ENCODE measurements at regions not wholly inside any gene's neighbourhood (a gene's known extent, or its start where the extent isn't known, plus 50 kb on each side); places are given as distances from the start of the nearest gene placed in this dataset.

- no peak for DNase-seq
Observed at GRCh38 chr18:66826211-66826610, 222.3 kb upstream of the CDH19 start.

GRCh38 chr18:66825347-66825746, 221.5 kb upstream of the CDH19 start:
- DNase-seq: no peak

GRCh38 chr18:66819235-66819634, 215.3 kb upstream of the CDH19 start:
- no peak for DNase-seq

GRCh38 chr18:66813138-66813537, 209.2 kb upstream of the CDH19 start:
- DNase-seq: no peak

GRCh38 chr18:66795051-66795450, 191.2 kb upstream of the CDH19 start:
- DNase-seq: no peak

- no peak for DNase-seq
Observed at GRCh38 chr18:66792466-66792865, 188.6 kb upstream of the CDH19 start.

- DNase-seq: no peak
Observed at GRCh38 chr18:66780609-66781008, 176.7 kb upstream of the CDH19 start.

GRCh38 chr18:66778048-66778447, 174.2 kb upstream of the CDH19 start:
- DNase-seq: no peak

GRCh38 chr18:66769375-66769774, 165.5 kb upstream of the CDH19 start:
- no peak for DNase-seq

GRCh38 chr18:66764230-66764629, 160.3 kb upstream of the CDH19 start:
- DNase-seq: no peak

- no peak for DNase-seq
Observed at GRCh38 chr18:66761166-66761565, 157.3 kb upstream of the CDH19 start.

GRCh38 chr18:66760559-66760958, 156.7 kb upstream of the CDH19 start:
- DNase-seq: no peak

GRCh38 chr18:66759050-66759828, 155.3 kb upstream of the CDH19 start:
- DNase-seq: no peak

GRCh38 chr18:66757946-66758345, 154.1 kb upstream of the CDH19 start:
- no peak for DNase-seq

- DNase-seq: no peak
Observed at GRCh38 chr18:66754335-66754734, 150.4 kb upstream of the CDH19 start.

- DNase-seq: no peak
Observed at GRCh38 chr18:66752733-66753132, 148.8 kb upstream of the CDH19 start.

GRCh38 chr18:66749481-66750035, 145.7 kb upstream of the CDH19 start:
- DNase-seq: no peak

GRCh38 chr18:66749030-66749429, 145.1 kb upstream of the CDH19 start:
- no peak for DNase-seq

- DNase-seq: no peak
Observed at GRCh38 chr18:66742832-66743231, 138.9 kb upstream of the CDH19 start.

- no peak for DNase-seq
Observed at GRCh38 chr18:66735933-66736332, 132.0 kb upstream of the CDH19 start.

GRCh38 chr18:66734451-66734850, 130.6 kb upstream of the CDH19 start:
- no peak for DNase-seq

GRCh38 chr18:66731890-66732289, 128.0 kb upstream of the CDH19 start:
- DNase-seq: peak; percentile 5

- no peak for DNase-seq
Observed at GRCh38 chr18:66729442-66730239, 125.8 kb upstream of the CDH19 start.

- no peak for DNase-seq
Observed at GRCh38 chr18:66728951-66729350, 125.1 kb upstream of the CDH19 start.

Data from retina (tissue), 1 donor.